ENCODE measurements at regions not wholly inside any gene's neighbourhood (a gene's known extent, or its start where the extent isn't known, plus 50 kb on each side); places are given as distances from the start of the nearest gene placed in this dataset.
"Not testable (repeated sequence)": the region's sequence is repeated elsewhere in the genome, so short reads cannot be mapped to it uniquely, and the experiment has no call there.

DNA sequence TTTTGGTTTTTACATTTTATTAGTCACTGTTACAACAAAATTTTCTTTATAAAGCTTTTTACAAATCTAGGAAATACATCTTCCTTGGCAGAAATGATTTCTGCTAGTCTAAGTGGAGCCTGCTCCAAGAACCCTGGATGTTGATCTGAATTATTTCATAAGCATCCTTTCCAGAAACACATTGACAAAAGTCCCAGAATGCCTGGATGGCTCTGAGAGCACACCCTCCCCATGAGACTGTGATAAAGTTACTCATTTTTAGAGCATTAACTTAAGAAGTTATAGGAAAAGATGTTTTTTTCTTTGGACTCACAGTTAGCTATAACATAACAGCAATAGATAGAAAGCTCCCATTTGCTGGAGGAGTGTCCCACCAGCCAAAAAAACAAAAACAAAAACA lies 559.6 kb upstream of the SPRY2 start:
- peaks cover 9% of the 10 kb centered on the region for H3K9me3 Mint-ChIP-seq (ENCODE audit: unreplicated experiment)
- BruUV-seq (replicated peaks): no TSS peak
- ChIA-PET CTCF (interaction anchor here (0.6 kb wide), 1 partner anchor 938 kb away, joined by 5 read pairs; no protein-coding TSS in a partner anchor), POLR2A (no interaction called here)
- no peak for DNase-seq (ENCODE audit: unreplicated experiment)
- intact Hi-C loops (cut with micrococcal nuclease): no loop called here
- TF ChIP-seq, protein P1, sequence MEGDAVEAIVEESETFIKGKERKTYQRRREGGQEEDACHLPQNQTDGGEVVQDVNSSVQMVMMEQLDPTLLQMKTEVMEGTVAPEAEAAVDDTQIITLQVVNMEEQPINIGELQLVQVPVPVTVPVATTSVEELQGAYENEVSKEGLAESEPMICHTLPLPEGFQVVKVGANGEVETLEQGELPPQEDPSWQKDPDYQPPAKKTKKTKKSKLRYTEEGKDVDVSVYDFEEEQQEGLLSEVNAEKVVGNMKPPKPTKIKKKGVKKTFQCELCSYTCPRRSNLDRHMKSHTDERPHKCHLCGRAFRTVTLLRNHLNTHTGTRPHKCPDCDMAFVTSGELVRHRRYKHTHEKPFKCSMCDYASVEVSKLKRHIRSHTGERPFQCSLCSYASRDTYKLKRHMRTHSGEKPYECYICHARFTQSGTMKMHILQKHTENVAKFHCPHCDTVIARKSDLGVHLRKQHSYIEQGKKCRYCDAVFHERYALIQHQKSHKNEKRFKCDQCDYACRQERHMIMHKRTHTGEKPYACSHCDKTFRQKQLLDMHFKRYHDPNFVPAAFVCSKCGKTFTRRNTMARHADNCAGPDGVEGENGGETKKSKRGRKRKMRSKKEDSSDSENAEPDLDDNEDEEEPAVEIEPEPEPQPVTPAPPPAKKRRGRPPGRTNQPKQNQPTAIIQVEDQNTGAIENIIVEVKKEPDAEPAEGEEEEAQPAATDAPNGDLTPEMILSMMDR (IDR thresholded peaks at IDR 0.05; ENCODE audit: unreplicated experiment): no peak
- no peak overlapping the region for H3K4me3 Mint-ChIP-seq (ENCODE audit: unreplicated experiment)
- no peak overlapping the region for H3K27ac Mint-ChIP-seq (ENCODE audit: low read depth, unreplicated experiment)
- no peaks in the 10 kb centered on the region for H3K36me3 Mint-ChIP-seq (ENCODE audit: insufficient read depth, unreplicated experiment)
- H3K4me1 Mint-ChIP-seq (ENCODE audit: insufficient read depth, unreplicated experiment): peaks cover 6% of the 10 kb centered on the region
- no peaks in the 10 kb centered on the region for H3K27me3 Mint-ChIP-seq (ENCODE audit: insufficient read depth, unreplicated experiment)

DNA sequence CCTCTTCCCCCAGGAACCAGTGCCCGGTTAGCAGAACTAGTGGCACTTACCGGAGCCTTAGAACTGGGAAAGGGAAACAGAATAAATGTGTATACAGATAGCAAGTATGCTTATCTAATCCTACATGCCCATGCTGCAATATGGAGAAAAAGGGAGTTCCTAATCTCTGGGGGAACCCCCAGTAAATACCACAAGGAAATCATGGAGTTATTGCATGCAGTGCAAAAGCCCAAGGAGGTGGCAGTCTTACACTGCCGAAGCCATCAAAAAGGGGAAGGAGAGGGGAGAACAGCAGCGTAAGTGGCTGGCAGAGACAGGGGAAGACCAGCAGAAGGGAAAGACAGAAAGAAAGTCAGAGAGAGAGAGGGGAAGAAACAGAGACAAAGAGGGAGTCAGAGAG lies 556.7 kb upstream of the SPRY2 start:
- intact Hi-C loops (cut with micrococcal nuclease); H3K27me3 Mint-ChIP-seq (ENCODE audit: insufficient read depth, unreplicated experiment); CTCF ChIA-PET; BruUV-seq (replicated peaks); H3K9me3 Mint-ChIP-seq (ENCODE audit: unreplicated experiment); H3K4me1 Mint-ChIP-seq (ENCODE audit: insufficient read depth, unreplicated experiment); POLR2A ChIA-PET; H3K4me3 Mint-ChIP-seq (ENCODE audit: unreplicated experiment); H3K27ac Mint-ChIP-seq (ENCODE audit: low read depth, unreplicated experiment); H3K36me3 Mint-ChIP-seq (ENCODE audit: insufficient read depth, unreplicated experiment); DNase-seq (ENCODE audit: unreplicated experiment): not testable (repeated sequence)

DNA sequence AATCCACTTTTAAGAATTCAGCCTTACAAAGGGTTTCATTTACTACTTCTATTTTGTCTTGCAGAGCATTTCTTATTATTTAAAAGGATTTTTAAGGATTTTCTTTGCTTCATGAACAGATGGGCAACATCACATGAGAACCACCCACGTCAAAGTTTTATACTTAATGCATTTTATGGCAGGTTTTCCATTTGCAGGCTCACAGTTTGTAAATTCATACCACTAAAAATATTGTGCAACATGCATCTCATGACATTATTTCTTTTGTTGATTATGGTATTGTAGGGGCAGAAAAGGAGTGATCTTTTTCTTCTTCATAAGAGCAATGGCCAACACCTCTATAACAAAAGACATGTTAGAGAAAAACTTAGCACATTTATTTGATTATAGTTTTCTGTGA lies 554.0 kb upstream of the SPRY2 start:
- Mint-ChIP-seq H3K36me3 (ENCODE audit: insufficient read depth, unreplicated experiment) (peaks cover 6% of the 10 kb centered on the region), H3K4me3 (ENCODE audit: unreplicated experiment) (no peak overlapping the region), H3K9me3 (ENCODE audit: unreplicated experiment) (peaks cover 9% of the 10 kb centered on the region), H3K4me1 (ENCODE audit: insufficient read depth, unreplicated experiment) (no peaks in the 10 kb centered on the region), H3K27me3 (ENCODE audit: insufficient read depth, unreplicated experiment) (no peaks in the 10 kb centered on the region), H3K27ac (ENCODE audit: low read depth, unreplicated experiment) (no peak overlapping the region)
- intact Hi-C loops (cut with micrococcal nuclease): no loop called here
- TF ChIP-seq, protein P1 (IDR thresholded peaks at IDR 0.05; ENCODE audit: unreplicated experiment): no peak
- CTCF ChIA-PET: interaction anchor here (0.6 kb wide), 1 partner anchor 13 kb away, joined by 4 read pairs; no protein-coding TSS in a partner anchor
- POLR2A ChIA-PET: no interaction called here
- no peak for DNase-seq (ENCODE audit: unreplicated experiment)
- no TSS peak for BruUV-seq (replicated peaks)

DNA sequence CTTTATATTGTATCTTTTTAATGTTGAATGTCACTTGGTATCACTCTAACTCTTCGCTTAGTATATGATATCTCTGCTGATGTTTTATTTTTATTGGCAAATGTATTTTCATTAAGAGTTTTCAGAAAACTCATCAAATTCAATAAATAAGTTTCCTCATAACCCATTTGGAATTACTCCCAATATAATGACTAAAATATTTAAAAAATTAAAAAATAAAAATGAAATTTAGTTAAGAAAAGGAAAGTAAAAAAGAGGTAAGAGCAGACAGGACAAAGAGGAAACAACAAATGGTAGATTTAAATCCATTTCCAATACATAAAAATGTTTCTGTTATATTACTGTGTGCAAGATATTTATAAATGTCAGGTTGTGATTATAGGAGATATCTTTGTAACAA lies 548.9 kb upstream of the SPRY2 start:
- intact Hi-C loops (cut with micrococcal nuclease): no loop called here

More for the DNA sequence above, 548.9 kb upstream of the SPRY2 start:
- Mint-ChIP-seq H3K9me3 (ENCODE audit: unreplicated experiment) (no peaks in the 10 kb centered on the region), H3K4me3 (ENCODE audit: unreplicated experiment) (no peak overlapping the region), H3K27me3 (ENCODE audit: insufficient read depth, unreplicated experiment) (no peaks in the 10 kb centered on the region), H3K36me3 (ENCODE audit: insufficient read depth, unreplicated experiment) (peaks cover 6% of the 10 kb centered on the region), H3K27ac (ENCODE audit: low read depth, unreplicated experiment) (no peak overlapping the region), H3K4me1 (ENCODE audit: insufficient read depth, unreplicated experiment) (no peaks in the 10 kb centered on the region)
- no peak for DNase-seq (ENCODE audit: unreplicated experiment)
- TF ChIP-seq, protein P1 (IDR thresholded peaks at IDR 0.05; ENCODE audit: unreplicated experiment): no peak
- BruUV-seq (replicated peaks): no TSS peak
- ChIA-PET CTCF (no interaction called here), POLR2A (no interaction called here)
